ENCODE measurements at regions not wholly inside any gene's neighbourhood (a gene's known extent, or its start where the extent isn't known, plus 50 kb on each side); places are given as distances from the start of the nearest gene placed in this dataset.
"Not testable (repeated sequence)": the region's sequence is repeated elsewhere in the genome, so short reads cannot be mapped to it uniquely, and the experiment has no call there.

GRCh38 chr14:106347291-106347778, 821.0 kb downstream of the TMEM121 start:
- no peak for DNase-seq (ENCODE audit: low read depth in 2 of 2)

GRCh38 chr14:106347890-106348755, 821.7 kb downstream of the TMEM121 start:
- DNase-seq (ENCODE audit: low read depth in 2 of 2): no peak

DNA sequence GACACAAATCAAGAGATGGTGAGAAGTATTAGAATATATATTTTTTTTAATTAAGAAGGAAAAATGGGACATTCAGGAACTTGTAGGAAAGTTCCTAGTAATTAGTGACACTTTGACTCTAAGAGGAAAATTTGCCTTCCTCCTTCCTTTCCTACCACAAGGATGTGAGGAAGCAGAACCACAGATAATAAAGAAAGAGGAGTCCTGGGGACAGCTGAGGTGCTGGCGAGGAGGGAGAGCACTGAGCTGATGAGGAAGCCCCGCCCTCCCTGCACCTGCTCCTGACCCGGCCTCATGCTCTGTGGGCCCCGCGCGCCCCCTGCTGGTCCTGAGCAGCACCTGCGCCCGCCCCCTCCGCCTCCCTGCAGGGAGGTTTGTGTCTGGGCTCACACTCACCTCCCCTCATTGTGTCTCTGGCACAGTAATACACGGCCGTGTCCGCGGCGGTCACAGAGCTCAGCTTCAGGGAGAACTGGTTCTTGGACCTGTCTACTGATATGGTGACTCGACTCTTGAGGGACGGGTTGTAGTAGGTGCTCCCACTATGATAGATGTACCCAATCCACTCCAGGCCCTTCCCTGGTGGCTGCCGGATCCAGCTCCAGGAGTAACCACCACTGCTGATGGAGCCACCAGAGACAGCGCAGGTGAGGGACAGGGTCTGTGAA, 822.6 kb downstream of the TMEM121 start:
- DNase-seq (ENCODE audit: low read depth in 2 of 2): peak; percentile 32 to 39

DNA sequence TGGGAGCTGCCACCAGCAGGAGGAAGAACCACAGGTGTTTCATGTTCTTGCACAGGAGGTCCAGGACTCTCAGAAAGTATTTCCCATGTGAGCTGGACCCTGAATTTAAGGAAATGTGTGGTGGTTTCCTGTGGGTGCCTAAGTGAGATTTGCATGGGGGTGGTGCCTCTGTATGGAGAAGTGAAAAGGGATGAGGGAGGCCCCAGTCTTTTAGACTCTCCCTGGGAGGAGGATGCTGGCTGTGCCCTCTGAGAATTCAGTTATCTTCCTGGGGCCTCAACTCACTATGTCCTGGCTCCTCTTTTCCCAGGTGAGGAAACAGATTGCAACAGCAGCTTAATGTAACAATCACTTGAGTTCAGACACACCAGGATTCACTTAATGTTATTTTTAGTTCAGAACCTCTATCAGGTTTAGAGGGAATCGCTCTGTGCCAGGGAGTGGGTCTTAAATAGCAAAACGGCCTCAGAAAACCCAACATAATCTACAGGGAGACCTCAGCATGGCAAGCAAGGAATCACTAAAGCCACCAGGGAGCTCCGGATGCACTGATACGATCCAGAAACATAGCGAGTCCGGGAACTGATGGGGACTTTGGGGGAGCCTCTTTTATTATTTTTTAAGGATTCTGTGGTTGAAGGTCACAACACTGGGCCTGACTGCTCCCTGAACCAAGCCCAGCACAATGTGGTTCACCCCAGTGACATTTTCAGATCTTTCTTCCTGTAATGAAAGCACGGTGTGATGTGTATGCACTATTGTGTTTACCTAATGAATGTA, 823.5 kb downstream of the TMEM121 start:
- not testable (repeated sequence) for DNase-seq (ENCODE audit: low read depth in 2 of 2)

DNA sequence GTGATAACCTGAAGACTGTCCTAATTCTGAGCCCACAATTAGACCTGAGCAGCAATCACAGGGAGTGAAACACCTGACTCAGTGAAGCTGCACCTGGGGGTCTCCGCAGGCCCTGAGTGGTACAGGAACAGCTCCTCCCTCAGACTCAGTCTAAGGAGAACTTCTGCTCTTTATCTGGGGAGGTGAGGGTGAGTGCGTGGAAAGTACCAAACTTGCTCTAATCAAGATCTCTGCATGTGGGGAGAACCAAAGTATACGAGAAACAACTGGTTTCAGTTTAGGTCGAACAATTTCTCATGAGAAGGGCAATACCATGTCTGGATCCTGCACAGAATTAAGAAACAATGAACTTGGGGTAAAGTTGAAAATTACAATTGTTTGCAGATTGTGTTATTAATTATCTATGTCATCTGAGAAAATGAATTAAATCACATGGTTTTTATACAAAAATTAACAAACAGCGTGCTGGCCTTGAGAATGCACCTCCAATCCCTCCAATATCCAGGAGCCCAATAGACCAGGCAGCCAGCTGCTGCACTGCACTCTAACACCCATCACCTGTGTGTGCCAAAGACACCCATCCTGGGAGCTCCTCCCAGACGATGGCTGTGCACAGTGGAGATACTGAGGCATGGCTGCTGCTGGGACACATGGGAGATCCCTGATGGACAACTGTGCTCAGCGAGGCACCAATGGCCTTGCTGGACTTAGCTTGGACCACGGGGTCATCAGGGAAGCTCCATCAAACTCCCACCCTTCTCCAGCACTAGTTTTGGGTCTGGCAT, 828.8 kb downstream of the TMEM121 start:
- DNase-seq (ENCODE audit: low read depth in 2 of 2): not testable (repeated sequence)

DNA sequence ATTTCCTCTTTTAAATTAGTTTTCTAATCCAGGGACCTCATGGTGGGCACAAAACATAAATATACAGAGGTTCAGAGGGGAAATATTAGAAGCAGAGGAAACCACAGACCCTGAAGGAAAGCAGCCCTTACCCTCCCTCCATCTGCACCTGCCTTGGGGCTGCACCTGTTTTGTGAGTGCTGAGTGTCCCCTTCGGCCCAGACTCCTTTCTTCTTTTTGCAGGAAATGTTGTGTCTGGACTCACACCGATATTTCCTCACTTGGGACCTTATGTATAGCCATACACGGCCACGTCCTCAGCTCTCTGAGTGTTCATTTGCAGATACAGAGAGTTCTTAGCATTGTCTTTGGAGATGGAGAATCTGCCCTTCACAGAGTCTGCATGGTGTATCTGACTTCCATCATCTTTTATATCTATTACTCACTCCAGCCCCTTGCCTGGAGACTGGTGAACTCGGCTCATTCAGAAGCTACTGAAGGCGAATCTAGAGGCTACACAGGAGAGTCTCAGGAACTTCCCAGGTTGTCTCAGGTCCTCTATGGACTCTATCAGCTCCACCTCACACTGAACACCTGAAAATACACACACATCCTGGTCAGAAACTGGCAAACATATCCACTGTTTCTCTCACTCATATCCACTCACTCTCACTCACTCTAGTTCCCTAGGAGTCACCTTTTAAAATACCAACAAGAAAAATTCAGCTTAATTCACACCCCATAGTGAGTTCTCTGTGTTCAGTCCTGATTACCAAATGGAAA, 829.7 kb downstream of the TMEM121 start:
- DNase-seq (ENCODE audit: low read depth in 2 of 2): not testable (repeated sequence)

DNA sequence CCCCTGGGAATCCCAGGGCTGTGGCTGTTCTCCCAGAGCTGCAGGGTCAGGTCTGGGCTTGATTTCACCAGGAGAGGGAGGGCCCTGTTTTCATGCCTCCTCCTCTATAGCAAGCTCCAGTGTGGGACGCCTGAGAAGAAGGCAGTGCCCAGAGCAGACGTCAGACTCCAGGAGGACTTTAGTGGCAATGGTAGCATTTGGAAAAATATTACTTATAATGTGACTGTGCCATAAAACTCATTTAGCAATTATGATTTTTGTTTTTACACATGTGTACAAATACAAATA, 830.2 kb downstream of the TMEM121 start:
- DNase-seq (ENCODE audit: low read depth in 2 of 2): not testable (repeated sequence)

- not testable (repeated sequence) for DNase-seq (ENCODE audit: low read depth in 2 of 2)
These were observed 832.9 kb downstream of the TMEM121 start for GRCh38 chr14:106359157-106359887.

GRCh38 chr14:106365371-106365770, 839.0 kb downstream of the TMEM121 start:
- DNase-seq (ENCODE audit: low read depth in 2 of 2): not testable (repeated sequence)

- DNase-seq (ENCODE audit: low read depth in 2 of 2): not testable (repeated sequence)
These were observed 839.5 kb downstream of the TMEM121 start for GRCh38 chr14:106365894-106366293.

DNA sequence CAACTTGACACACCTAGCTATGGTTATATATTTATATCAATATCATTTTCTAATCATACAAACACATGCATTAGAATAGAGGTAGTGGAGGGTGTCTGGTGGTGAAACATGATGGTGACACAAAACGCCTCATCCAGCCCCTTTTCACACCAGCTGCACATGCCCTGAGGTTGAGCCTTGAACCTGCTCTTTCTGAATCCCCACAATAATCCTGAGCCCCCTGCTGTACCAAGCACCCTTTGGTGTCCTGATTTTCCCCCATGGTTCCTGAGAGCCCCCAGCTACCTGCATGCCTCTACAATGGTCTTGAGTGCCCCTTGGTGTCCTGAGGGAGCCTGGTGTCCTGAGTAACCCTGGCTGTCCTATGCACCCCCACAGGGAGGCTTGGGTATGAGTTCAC, 840.6 kb downstream of the TMEM121 start:
- DNase-seq (ENCODE audit: low read depth in 2 of 2): not testable (repeated sequence)

DNA sequence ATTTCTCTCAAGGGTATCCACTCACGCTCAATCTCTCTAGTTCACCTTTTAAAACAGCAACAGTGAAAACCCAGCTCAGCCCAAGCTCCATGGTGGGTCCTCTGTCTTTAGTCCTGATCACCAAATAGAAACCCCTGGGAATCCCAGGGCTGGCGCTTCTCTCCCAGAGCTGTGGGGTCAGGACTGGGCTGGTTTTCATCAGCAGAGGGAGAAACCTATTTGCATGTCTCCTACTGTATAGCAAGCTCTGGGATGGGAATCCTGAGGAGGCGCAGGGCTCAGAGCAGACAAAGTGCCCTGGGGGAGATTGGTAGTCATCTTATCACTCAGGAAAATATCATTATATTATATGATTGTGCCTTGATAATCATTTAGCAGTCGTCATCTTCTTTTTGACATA, 843.1 kb downstream of the TMEM121 start:
- DNase-seq (ENCODE audit: low read depth in 2 of 2): not testable (repeated sequence)

DNA sequence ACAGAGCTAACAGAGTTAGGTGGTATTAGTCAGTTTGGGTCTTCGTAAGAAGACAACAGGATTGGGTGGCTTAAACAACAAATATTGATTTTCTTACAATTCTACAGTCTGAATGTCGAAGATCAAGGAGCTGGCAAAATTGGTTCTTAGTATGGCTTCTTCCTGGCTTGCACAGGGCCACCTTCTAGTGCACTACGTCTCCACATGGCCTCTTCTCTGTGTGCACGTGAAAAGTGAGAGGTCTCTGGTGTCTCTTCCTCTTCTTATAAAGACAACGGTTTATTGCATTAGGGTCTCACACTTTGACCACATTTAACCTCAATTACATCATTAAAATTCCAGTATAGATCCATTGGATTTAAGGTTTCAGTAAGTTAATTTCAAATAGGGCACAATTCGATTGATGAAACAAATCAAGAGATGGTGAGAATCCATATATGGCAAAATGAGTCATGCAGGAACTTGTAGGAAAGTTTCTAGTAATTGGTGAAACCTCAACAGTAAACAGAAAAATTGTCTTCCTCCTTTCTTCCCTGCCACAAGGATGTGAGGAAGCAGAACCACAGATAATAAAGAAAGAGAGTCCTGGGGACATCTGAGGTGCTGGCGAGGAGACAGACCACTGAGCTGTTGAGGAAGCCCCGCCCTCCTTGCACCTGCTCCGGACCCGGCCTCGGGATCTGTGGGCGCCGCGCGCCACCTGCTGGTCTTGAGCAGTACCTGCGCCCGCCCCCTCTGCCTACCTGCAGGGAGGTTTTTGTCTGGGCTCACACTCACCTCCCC, 846.7 kb downstream of the TMEM121 start:
- peak; percentile 39 to 64 for DNase-seq (ENCODE audit: low read depth in 2 of 2)

- DNase-seq (ENCODE audit: low read depth in 2 of 2): not testable (repeated sequence)
These were observed 847.3 kb downstream of the TMEM121 start for GRCh38 chr14:106373653-106374110.

DNA sequence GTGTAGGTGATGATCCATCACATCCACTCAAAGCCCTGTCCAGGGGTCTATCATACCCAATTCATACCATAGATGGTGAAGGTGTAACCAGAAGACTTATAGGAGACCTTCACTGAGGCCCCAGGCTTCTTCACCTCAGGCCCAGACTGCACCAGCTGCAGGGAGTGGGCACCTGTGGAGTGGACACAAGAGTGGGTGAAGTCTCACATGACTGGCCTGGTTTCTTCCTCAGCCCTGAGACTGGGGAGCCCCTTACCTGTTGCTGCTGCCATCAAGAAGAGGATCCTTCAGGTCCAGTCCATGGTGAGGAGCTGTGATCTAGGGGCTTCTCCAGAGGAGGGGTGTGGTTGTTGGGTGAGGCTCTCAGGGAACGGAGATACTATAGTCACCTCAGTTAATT, 851.0 kb downstream of the TMEM121 start:
- no peak for DNase-seq (ENCODE audit: low read depth in 2 of 2)

- DNase-seq (ENCODE audit: low read depth in 2 of 2): no peak
These were observed 851.8 kb downstream of the TMEM121 start for GRCh38 chr14:106378191-106378590.

- DNase-seq (ENCODE audit: low read depth in 2 of 2): no peak
These were observed 854.4 kb downstream of the TMEM121 start for GRCh38 chr14:106380740-106381139.

DNA sequence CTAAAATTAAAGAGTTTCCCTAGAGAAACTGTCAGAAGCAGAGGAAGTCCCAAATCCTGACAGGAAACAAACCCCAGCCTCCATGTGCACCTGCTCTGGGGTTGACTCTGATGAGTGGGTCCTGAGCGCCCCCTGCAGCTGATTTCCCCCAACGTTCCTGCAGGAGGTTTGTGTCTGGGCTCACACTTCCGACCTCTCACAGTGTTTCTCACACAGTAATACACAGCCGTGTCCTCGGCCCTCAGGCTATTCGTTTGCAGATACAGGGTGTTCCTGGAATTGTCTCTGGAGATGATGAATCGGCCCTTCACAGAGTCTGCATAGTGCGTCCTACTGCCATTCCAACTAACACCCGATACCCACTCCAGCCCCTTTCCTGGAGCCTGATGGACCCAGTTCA, 862.8 kb downstream of the TMEM121 start:
- not testable (repeated sequence) for DNase-seq (ENCODE audit: low read depth in 2 of 2)

GRCh38 chr14:106390401-106390800, 864.0 kb downstream of the TMEM121 start:
- DNase-seq (ENCODE audit: low read depth in 2 of 2): no peak
